ENCODE measurements at regions not wholly inside any gene's neighbourhood (a gene's known extent, or its start where the extent isn't known, plus 50 kb on each side); places are given as distances from the start of the nearest gene placed in this dataset.

DNA sequence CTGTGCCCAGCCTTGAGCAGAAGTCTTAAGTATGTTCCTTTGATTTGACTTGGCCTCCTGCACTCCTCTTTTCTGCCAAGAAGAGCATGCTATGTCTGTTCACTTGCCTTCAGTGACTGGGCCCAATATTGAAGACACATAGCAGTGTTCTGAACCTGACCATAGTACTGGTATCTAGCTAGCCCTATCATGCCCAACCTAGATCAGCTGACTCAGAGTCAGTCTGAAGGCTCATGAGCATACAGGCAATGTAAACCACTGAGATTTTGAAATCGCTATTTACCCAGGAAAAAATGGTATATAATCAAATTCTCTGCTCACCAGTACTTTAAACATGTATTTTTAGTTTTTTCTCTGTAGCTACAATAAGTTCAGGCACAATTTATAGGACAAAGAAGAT is 129.4 kb downstream of the TANC2 start (continued):
- TF ChIP-seq ETS1 (IDR thresholded peaks at IDR 0.05) (no peak), EZH2phosphoT487 (IDR thresholded peaks at IDR 0.05; ENCODE audit: unreplicated experiment) (no peak), CREB1 (CRISPR knock-in tag; IDR thresholded peaks at IDR 0.05; ENCODE audit: low read depth) (no peak), NANOG (IDR thresholded peaks at IDR 0.05; ENCODE audit: borderline replicate concordance) (no peak), ZNF114 (CRISPR knock-in tag; IDR thresholded peaks at IDR 0.05) (no peak), STAT1 (IDR thresholded peaks at IDR 0.05; ENCODE audit: unreplicated experiment) (no peak)
- TF ChIP-seq, protein P1, sequence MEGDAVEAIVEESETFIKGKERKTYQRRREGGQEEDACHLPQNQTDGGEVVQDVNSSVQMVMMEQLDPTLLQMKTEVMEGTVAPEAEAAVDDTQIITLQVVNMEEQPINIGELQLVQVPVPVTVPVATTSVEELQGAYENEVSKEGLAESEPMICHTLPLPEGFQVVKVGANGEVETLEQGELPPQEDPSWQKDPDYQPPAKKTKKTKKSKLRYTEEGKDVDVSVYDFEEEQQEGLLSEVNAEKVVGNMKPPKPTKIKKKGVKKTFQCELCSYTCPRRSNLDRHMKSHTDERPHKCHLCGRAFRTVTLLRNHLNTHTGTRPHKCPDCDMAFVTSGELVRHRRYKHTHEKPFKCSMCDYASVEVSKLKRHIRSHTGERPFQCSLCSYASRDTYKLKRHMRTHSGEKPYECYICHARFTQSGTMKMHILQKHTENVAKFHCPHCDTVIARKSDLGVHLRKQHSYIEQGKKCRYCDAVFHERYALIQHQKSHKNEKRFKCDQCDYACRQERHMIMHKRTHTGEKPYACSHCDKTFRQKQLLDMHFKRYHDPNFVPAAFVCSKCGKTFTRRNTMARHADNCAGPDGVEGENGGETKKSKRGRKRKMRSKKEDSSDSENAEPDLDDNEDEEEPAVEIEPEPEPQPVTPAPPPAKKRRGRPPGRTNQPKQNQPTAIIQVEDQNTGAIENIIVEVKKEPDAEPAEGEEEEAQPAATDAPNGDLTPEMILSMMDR (conservative IDR thresholded peaks at IDR 0.05; ENCODE audit: low read depth in 2 of 2), result no peak

DNA sequence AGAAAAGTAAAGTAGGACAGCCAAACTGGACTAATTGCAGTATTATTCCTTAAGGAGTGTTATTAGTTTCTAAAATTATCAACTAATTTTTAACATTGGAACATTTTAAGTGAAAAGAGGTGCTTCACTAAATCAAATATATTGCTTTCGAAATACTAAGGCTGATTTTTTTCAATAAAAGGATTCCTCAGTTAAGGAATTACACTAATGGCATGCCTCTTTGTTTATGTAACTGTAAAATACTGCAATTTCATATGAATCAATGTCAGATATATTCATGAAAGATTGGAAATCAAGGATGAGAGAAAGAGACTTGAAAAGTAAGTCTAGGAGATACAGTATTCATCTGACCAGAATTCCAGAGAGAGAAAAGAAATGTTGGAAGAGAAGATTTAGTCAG is 129.8 kb downstream of the TANC2 start:
- Histone ChIP-seq H3K79me2 (replicated peaks; ENCODE audit: insufficient read depth) (no peaks in the 10 kb centered on the region), H3F3A (replicated peaks; ENCODE audit: low read depth) (no peaks in the 10 kb centered on the region), H3K36me3 (ENCODE audit: insufficient read depth) (no peaks in the 10 kb centered on the region), H3K27ac (ENCODE audit: low read depth) (no peak overlapping the region), H2AFZ (no peak overlapping the region), H4K20me1 (replicated peaks; ENCODE audit: insufficient read depth) (no peaks in the 10 kb centered on the region), H3K4me2 (no peak overlapping the region), H3K9me2 (ENCODE audit: insufficient read depth) (no peaks in the 10 kb centered on the region), H3K4me1 (ENCODE audit: insufficient read depth) (no peaks in the 10 kb centered on the region), H3K27me3 (ENCODE audit: insufficient read depth) (no peaks in the 10 kb centered on the region), H3K4me3 (no peak overlapping the region)
- peaks cover 2% of the 10 kb centered on the region for H3K27me3 Mint-ChIP-seq (ENCODE audit: insufficient read depth, low read depth, poor library complexity)
- no peak overlapping the region for H3K27ac Mint-ChIP-seq
- peaks cover 2% of the 10 kb centered on the region; the same call in 1 of the 3 replicates for H3K9me3 Mint-ChIP-seq
- TF ChIP-seq, protein P2, sequence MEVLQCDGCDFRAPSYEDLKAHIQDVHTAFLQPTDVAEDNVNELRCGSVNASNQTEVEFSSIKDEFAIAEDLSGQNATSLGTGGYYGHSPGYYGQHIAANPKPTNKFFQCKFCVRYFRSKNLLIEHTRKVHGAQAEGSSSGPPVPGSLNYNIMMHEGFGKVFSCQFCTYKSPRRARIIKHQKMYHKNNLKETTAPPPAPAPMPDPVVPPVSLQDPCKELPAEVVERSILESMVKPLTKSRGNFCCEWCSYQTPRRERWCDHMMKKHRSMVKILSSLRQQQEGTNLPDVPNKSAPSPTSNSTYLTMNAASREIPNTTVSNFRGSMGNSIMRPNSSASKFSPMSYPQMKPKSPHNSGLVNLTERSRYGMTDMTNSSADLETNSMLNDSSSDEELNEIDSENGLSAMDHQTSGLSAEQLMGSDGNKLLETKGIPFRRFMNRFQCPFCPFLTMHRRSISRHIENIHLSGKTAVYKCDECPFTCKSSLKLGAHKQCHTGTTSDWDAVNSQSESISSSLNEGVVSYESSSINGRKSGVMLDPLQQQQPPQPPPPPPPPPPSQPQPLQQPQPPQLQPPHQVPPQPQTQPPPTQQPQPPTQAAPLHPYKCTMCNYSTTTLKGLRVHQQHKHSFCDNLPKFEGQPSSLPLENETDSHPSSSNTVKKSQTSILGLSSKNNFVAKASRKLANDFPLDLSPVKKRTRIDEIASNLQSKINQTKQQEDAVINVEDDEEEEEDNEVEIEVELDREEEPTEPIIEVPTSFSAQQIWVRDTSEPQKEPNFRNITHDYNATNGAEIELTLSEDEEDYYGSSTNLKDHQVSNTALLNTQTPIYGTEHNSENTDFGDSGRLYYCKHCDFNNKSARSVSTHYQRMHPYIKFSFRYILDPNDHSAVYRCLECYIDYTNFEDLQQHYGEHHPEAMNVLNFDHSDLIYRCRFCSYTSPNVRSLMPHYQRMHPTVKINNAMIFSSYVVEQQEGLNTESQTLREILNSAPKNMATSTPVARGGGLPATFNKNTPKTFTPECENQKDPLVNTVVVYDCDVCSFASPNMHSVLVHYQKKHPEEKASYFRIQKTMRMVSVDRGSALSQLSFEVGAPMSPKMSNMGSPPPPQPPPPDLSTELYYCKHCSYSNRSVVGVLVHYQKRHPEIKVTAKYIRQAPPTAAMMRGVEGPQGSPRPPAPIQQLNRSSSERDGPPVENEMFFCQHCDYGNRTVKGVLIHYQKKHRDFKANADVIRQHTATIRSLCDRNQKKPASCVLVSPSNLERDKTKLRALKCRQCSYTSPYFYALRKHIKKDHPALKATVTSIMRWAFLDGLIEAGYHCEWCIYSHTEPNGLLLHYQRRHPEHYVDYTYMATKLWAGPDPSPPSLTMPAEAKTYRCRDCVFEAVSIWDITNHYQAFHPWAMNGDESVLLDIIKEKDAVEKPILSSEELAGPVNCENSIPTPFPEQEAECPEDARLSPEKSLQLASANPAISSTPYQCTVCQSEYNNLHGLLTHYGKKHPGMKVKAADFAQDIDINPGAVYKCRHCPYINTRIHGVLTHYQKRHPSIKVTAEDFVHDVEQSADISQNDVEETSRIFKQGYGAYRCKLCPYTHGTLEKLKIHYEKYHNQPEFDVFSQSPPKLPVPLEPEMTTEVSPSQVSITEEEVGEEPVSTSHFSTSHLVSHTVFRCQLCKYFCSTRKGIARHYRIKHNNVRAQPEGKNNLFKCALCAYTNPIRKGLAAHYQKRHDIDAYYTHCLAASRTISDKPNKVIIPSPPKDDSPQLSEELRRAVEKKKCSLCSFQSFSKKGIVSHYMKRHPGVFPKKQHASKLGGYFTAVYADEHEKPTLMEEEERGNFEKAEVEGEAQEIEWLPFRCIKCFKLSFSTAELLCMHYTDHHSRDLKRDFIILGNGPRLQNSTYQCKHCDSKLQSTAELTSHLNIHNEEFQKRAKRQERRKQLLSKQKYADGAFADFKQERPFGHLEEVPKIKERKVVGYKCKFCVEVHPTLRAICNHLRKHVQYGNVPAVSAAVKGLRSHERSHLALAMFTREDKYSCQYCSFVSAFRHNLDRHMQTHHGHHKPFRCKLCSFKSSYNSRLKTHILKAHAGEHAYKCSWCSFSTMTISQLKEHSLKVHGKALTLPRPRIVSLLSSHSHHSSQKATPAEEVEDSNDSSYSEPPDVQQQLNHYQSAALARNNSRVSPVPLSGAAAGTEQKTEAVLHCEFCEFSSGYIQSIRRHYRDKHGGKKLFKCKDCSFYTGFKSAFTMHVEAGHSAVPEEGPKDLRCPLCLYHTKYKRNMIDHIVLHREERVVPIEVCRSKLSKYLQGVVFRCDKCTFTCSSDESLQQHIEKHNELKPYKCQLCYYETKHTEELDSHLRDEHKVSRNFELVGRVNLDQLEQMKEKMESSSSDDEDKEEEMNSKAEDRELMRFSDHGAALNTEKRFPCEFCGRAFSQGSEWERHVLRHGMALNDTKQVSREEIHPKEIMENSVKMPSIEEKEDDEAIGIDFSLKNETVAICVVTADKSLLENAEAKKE (CRISPR knock-in tag; IDR thresholded peaks at IDR 0.05), result no peak
- TF ChIP-seq NANOG (IDR thresholded peaks at IDR 0.05; ENCODE audit: borderline replicate concordance) (no peak), POLR2AphosphoS5 (IDR thresholded peaks at IDR 0.05; ENCODE audit: low read depth) (no peak)
- TF ChIP-seq, protein P3, sequence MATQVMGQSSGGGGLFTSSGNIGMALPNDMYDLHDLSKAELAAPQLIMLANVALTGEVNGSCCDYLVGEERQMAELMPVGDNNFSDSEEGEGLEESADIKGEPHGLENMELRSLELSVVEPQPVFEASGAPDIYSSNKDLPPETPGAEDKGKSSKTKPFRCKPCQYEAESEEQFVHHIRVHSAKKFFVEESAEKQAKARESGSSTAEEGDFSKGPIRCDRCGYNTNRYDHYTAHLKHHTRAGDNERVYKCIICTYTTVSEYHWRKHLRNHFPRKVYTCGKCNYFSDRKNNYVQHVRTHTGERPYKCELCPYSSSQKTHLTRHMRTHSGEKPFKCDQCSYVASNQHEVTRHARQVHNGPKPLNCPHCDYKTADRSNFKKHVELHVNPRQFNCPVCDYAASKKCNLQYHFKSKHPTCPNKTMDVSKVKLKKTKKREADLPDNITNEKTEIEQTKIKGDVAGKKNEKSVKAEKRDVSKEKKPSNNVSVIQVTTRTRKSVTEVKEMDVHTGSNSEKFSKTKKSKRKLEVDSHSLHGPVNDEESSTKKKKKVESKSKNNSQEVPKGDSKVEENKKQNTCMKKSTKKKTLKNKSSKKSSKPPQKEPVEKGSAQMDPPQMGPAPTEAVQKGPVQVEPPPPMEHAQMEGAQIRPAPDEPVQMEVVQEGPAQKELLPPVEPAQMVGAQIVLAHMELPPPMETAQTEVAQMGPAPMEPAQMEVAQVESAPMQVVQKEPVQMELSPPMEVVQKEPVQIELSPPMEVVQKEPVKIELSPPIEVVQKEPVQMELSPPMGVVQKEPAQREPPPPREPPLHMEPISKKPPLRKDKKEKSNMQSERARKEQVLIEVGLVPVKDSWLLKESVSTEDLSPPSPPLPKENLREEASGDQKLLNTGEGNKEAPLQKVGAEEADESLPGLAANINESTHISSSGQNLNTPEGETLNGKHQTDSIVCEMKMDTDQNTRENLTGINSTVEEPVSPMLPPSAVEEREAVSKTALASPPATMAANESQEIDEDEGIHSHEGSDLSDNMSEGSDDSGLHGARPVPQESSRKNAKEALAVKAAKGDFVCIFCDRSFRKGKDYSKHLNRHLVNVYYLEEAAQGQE (IDR thresholded peaks at IDR 0.05; ENCODE audit: unreplicated experiment), result no peak
- TF ChIP-seq, protein P1 (conservative IDR thresholded peaks at IDR 0.05; ENCODE audit: low read depth in 2 of 2), result no peak
- no peak overlapping the region for H3K4me3 Mint-ChIP-seq
- no peak for ATAC-seq
- no peaks in the 10 kb centered on the region for H3K4me1 Mint-ChIP-seq
- H3K36me3 Mint-ChIP-seq (ENCODE audit: low read depth), result no peaks in the 10 kb centered on the region
- no peak for DNase-seq (ENCODE audit: low spot score)
